CD4-positive, alpha-beta T cell (primary cell): ENCODE measurements at regions not wholly inside any gene's neighbourhood (a gene's known extent, or its start where the extent isn't known, plus 50 kb on each side); places are given as distances from the start of the nearest gene placed in this dataset.

ENCODE experiments used
- ATAC-seq: fragments of 200-7000 bp; cut with Tn5 transposase; one replicate; pipeline ENCODE4 v1.10.0; 2022; ENCODE audit warnings: mild to moderate bottlenecking; ENCODE audit not compliant: poor library complexity
- CTCF ChIA-PET: fragments of 350-600 bp; sonication (Branson Sonifier 250); formaldehyde crosslinking; loops from one replicate; lab custom pipeline; 2021; ENCODE audit warnings: antibody characterized with exemption, inconsistent platforms; lab: Charles Lee
- POLR2A ChIA-PET: fragments of 350-600 bp; sonication (Branson Sonifier 250); formaldehyde crosslinking; loops from one replicate; lab custom pipeline; 2021; ENCODE audit warnings: antibody characterized with exemption, inconsistent platforms; lab: Charles Lee
- DNase-seq, 14 experiments: peaks; one replicate each; pipeline ENCODE4 v3.0.0-alpha.2; 2013 to 2020; ENCODE audit warnings: mixed read lengths in 2 of 14
- H3K27ac ChIP-seq, 2 donors: one replicate each; pipeline versions ENCODE4 v1.5.1 to v1.7.0; 2013; ENCODE audit warnings: low read length in 2 of 2, low read depth in 1 of 2, mild to moderate bottlenecking in 1 of 2
- H3K27me3 ChIP-seq, 2 experiments: 1 replicate in 1 of 2; 2 replicates in 1 of 2; pipeline versions ENCODE4 v1.6.1 to v1.7.0; 2013; ENCODE audit warnings: low read length in 2 of 2, control low read depth in 1 of 2, mild to moderate bottlenecking in 1 of 2, moderate library complexity in 1 of 2; ENCODE audit not compliant: insufficient read depth in 2 of 2, control insufficient read depth in 1 of 2
- H3K36me3 ChIP-seq: one replicate; pipeline ENCODE4 v1.6.1; 2013; ENCODE audit warnings: low read length, control low read depth; ENCODE audit not compliant: insufficient read depth
- H3K4me1 ChIP-seq: one replicate; pipeline ENCODE4 v1.6.1; 2013; ENCODE audit warnings: low read length, control low read depth; ENCODE audit not compliant: insufficient read depth
- H3K4me3 ChIP-seq: one replicate; pipeline ENCODE4 v1.5.1; 2013; ENCODE audit warnings: mild to moderate bottlenecking, low read length, moderate library complexity
- H3K9me3 ChIP-seq, 2 experiments: 1 replicate in 1 of 2; 2 replicates in 1 of 2; pipeline versions ENCODE4 v1.6.1 to v1.7.0; 2013; ENCODE audit warnings: low read length in 2 of 2, mild to moderate bottlenecking in 2 of 2, control low read depth in 1 of 2, moderate library complexity in 1 of 2; ENCODE audit not compliant: control insufficient read depth in 1 of 2, insufficient read depth in 1 of 2
- H3K27ac Mint-ChIP-seq: one replicate; pipeline ENCODE4 v1.8.0; 2020; ENCODE audit warnings: mixed read lengths
- H3K27me3 Mint-ChIP-seq: one replicate; pipeline ENCODE4 v1.8.0; 2021; ENCODE audit warnings: mixed read lengths
- H3K36me3 Mint-ChIP-seq: one replicate; pipeline ENCODE4 v1.8.0; 2021; ENCODE audit warnings: low read depth, mixed read lengths
- H3K4me1 Mint-ChIP-seq: one replicate; pipeline ENCODE4 v1.8.0; 2021; ENCODE audit warnings: low read depth, mixed read lengths
- H3K4me3 Mint-ChIP-seq: one replicate; pipeline ENCODE4 v1.8.0; 2020; ENCODE audit warnings: mild to moderate bottlenecking, mixed read lengths
- H3K9me3 Mint-ChIP-seq: one replicate; pipeline ENCODE4 v1.8.0; 2020; ENCODE audit warnings: mixed read lengths
- CTCF ChIP-seq: fragments of 200-600 bp; IDR thresholded peaks from one replicate; pipeline ENCODE4 v1.8.0; 2022; ENCODE audit warnings: antibody characterized with exemption, mild to moderate bottlenecking
- intact Hi-C, 2 experiments: fragments of 100-400 bp; cut with DNase I in 1 of 2; cut with micrococcal nuclease in 1 of 2; formaldehyde crosslinking; loops; one replicate each; pipeline versions ENCODE4 v1.15.1 to v1.9.0; 2023 to 2025; cut with DNase I, micrococcal nuclease

DNA sequence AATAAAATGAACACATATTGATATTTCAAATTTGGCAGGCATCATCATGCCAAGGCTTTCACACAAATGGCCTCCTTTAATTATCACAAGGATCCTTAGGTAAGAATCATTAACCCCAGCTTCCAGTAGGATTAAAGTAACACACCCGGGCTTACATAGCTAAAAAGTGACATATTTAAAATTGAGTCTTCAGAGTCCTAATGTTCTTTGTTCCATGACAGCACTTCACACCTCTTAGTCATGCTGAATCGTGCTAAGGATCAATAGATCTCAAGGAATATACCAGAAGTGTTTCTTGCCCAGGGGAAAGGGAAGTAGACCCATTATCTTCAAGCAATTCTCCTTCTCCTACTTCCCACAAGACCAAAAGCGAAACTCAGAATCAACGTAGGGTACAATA lies 76.6 kb upstream of the SOX2 start:
- intact Hi-C loops, result no loop called here
- no peaks in the 10 kb centered on the region for H3K4me1 Mint-ChIP-seq
- H3K36me3 Mint-ChIP-seq, result no peaks in the 10 kb centered on the region
- TF ChIP-seq CTCF, result no peak
- DNase-seq (no peak), ATAC-seq (no peak)
- H3K4me3 Mint-ChIP-seq, result no peak overlapping the region
- no peak overlapping the region for H3K27ac Mint-ChIP-seq
- ChIA-PET CTCF (no interaction called here), POLR2A (no interaction called here)
- Histone ChIP-seq H3K36me3 (no peaks in the 10 kb centered on the region), H3K4me3 (no peak overlapping the region), H3K4me1 (no peaks in the 10 kb centered on the region), H3K27ac (no peak overlapping the region), H3K9me3 (peaks cover 0 to 4% of the 10 kb centered on the region in 2 experiments), H3K27me3 (no peaks in the 10 kb centered on the region)
- H3K9me3 Mint-ChIP-seq, result no peaks in the 10 kb centered on the region
- H3K27me3 Mint-ChIP-seq, result no peaks in the 10 kb centered on the region

GRCh38 chr3:181633556-181633955 lies 78.2 kb upstream of the SOX2 start:
- POLR2A ChIA-PET, result no interaction called here
- H3K36me3 ChIP-seq, result no peaks in the 10 kb centered on the region
- ATAC-seq (no peak), DNase-seq (no peak)
- H3K9me3 ChIP-seq, result peaks cover 0 to 4% of the 10 kb centered on the region in 2 experiments
- no peak overlapping the region for H3K4me3 ChIP-seq
- Mint-ChIP-seq H3K27me3 (peaks cover 3% of the 10 kb centered on the region), H3K27ac (no peak overlapping the region), H3K9me3 (no peaks in the 10 kb centered on the region), H3K36me3 (no peaks in the 10 kb centered on the region), H3K4me1 (no peaks in the 10 kb centered on the region), H3K4me3 (no peak overlapping the region)
- CTCF ChIA-PET, result no interaction called here
- no peaks in the 10 kb centered on the region for H3K4me1 ChIP-seq
- H3K27ac ChIP-seq, result no peak overlapping the region
- intact Hi-C loops, result no loop called here
- no peak for TF ChIP-seq CTCF
- no peaks in the 10 kb centered on the region for H3K27me3 ChIP-seq

DNA sequence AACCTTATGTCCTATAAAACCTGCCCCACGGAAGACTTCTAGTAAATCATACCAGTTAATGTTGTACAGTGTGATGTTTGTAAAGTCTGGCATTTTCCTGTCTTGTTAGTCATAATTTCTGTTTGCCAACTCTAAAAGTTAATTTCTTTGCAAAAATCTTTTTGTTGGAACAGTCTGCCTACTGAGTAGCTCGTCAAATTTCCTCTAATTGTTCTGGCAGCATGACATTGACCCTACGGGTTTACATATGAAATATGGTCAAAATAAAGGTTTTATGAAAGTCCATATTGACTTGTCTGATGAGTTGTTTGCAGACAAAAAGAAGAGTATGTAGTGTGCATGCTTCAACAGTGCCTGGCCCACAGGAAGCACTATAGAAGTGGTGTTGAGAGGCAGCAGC lies 79.8 kb upstream of the SOX2 start:
- Histone ChIP-seq H3K27ac (no peak overlapping the region), H3K36me3 (no peaks in the 10 kb centered on the region), H3K27me3 (no peaks in the 10 kb centered on the region), H3K4me1 (no peaks in the 10 kb centered on the region), H3K4me3 (no peak overlapping the region), H3K9me3 (peaks cover 0 to 4% of the 10 kb centered on the region in 2 experiments)
- Mint-ChIP-seq H3K36me3 (no peaks in the 10 kb centered on the region), H3K27me3 (peaks cover 3% of the 10 kb centered on the region), H3K4me3 (no peak overlapping the region), H3K4me1 (no peaks in the 10 kb centered on the region), H3K9me3 (no peaks in the 10 kb centered on the region), H3K27ac (no peak overlapping the region)
- TF ChIP-seq CTCF, result no peak
- ATAC-seq (no peak), DNase-seq (no peak)
- POLR2A ChIA-PET, result no interaction called here
- intact Hi-C loops, result no loop called here
- CTCF ChIA-PET, result no interaction called here
